HG02943 (cell line): ENCODE measurements at regions not wholly inside any gene's neighbourhood (a gene's known extent, or its start where the extent isn't known, plus 50 kb on each side); places are given as distances from the start of the nearest gene placed in this dataset.
"Not testable (repeated sequence)": the region's sequence is repeated elsewhere in the genome, so short reads cannot be mapped to it uniquely, and the experiment has no call there.

ENCODE experiments used
- ATAC-seq: cut with Tn5 transposase; IDR thresholded peaks from one replicate; pipeline ENCODE4 v1.9.1; 2021; ENCODE audit warnings: mild to moderate bottlenecking, low read depth, moderate library complexity; ENCODE audit not compliant: unreplicated experiment

GRCh38 chr9:626114-626513 is 215.4 kb upstream of the DMRT1 start:
- ATAC-seq, result not testable (repeated sequence)

- ATAC-seq, result no peak
These were observed 214.9 kb upstream of the DMRT1 start for GRCh38 chr9:626596-626995.

GRCh38 chr9:627336-627970 is 214.0 kb upstream of the DMRT1 start:
- no peak for ATAC-seq

- no peak for ATAC-seq
These were observed 212.4 kb upstream of the DMRT1 start for GRCh38 chr9:629146-629545.

GRCh38 chr9:630817-631216 is 210.7 kb upstream of the DMRT1 start:
- no peak for ATAC-seq

- ATAC-seq, result no peak
These were observed 209.9 kb upstream of the DMRT1 start for GRCh38 chr9:631596-631995.

GRCh38 chr9:633461-633860 is 208.0 kb upstream of the DMRT1 start:
- no peak for ATAC-seq

- no peak for ATAC-seq
These were observed 204.4 kb upstream of the DMRT1 start for GRCh38 chr9:636931-637591.

- ATAC-seq, result no peak
These were observed 203.3 kb upstream of the DMRT1 start for GRCh38 chr9:638152-638551.

- ATAC-seq, result no peak
These were observed 199.5 kb upstream of the DMRT1 start for GRCh38 chr9:642014-642413.

- ATAC-seq, result no peak
These were observed 197.5 kb upstream of the DMRT1 start for GRCh38 chr9:643966-644365.

GRCh38 chr9:647522-647921 is 194.0 kb upstream of the DMRT1 start:
- no peak for ATAC-seq

- no peak for ATAC-seq
These were observed 192.1 kb upstream of the DMRT1 start for GRCh38 chr9:649128-650074.

- ATAC-seq, result no peak
These were observed 191.1 kb upstream of the DMRT1 start for GRCh38 chr9:650362-650761.

- ATAC-seq, result no peak
These were observed 190.1 kb upstream of the DMRT1 start for GRCh38 chr9:651371-651770.

GRCh38 chr9:652914-653313 is 188.6 kb upstream of the DMRT1 start:
- ATAC-seq, result no peak

- no peak for ATAC-seq
These were observed 188.1 kb upstream of the DMRT1 start for GRCh38 chr9:653421-653820.

- ATAC-seq, result no peak
These were observed 187.6 kb upstream of the DMRT1 start for GRCh38 chr9:653856-654387.

- no peak for ATAC-seq
These were observed 185.6 kb upstream of the DMRT1 start for GRCh38 chr9:655875-656274.

GRCh38 chr9:656926-657568 is 184.4 kb upstream of the DMRT1 start:
- no peak for ATAC-seq

- ATAC-seq, result no peak
These were observed 182.2 kb upstream of the DMRT1 start for GRCh38 chr9:659286-659685.
